Calu3 (cell line): ENCODE measurements at regions not wholly inside any gene's neighbourhood (a gene's known extent, or its start where the extent isn't known, plus 50 kb on each side); places are given as distances from the start of the nearest gene placed in this dataset.

Experiments used
- BruUV-seq: library from RNA; stranded (reverse); fragments of 400-500 nt; replicated peaks from 2 replicates; lab custom pipeline; 2021; lab: Mats Ljungman, UMichigan
- CTCF ChIA-PET: fragments of 300-600 bp; sonication (Branson Sonifier 250); formaldehyde crosslinking; loops from one replicate; lab custom pipeline; 2022; ENCODE audit warnings: antibody characterized with exemption; lab: Charles Lee
- DNase-seq: peaks from one replicate; pipeline ENCODE4 v3.0.0; 2022
- H3K27ac Mint-ChIP-seq: one replicate; pipeline ENCODE4 v1.8.0; 2022; ENCODE audit warnings: mixed read lengths; ENCODE audit not compliant: unreplicated experiment
- H3K27me3 Mint-ChIP-seq: one replicate; pipeline ENCODE4 v1.8.0; 2022; ENCODE audit warnings: mixed read lengths; ENCODE audit not compliant: unreplicated experiment
- H3K36me3 Mint-ChIP-seq: one replicate; pipeline ENCODE4 v1.8.0; 2022; ENCODE audit warnings: mild to moderate bottlenecking, moderate library complexity, mixed read lengths; ENCODE audit not compliant: insufficient read depth, unreplicated experiment
- H3K4me1 Mint-ChIP-seq: one replicate; pipeline ENCODE4 v1.8.0; 2022; ENCODE audit warnings: mild to moderate bottlenecking, low read depth, mixed read lengths; ENCODE audit not compliant: unreplicated experiment
- H3K4me3 Mint-ChIP-seq: one replicate; pipeline ENCODE4 v1.8.0; 2022; ENCODE audit warnings: mild to moderate bottlenecking, low read depth, moderate library complexity, mixed read lengths; ENCODE audit not compliant: unreplicated experiment
- H3K9me3 Mint-ChIP-seq: one replicate; pipeline ENCODE4 v1.8.0; 2022; ENCODE audit warnings: low read depth, mixed read lengths; ENCODE audit not compliant: unreplicated experiment
- CTCF ChIP-seq: fragments of 200-600 bp; IDR thresholded peaks from one replicate; pipeline ENCODE4 v1.8.0; 2022; ENCODE audit warnings: antibody characterized with exemption; ENCODE audit not compliant: unreplicated experiment
- intact Hi-C: fragments of 100-400 bp; cut with micrococcal nuclease; formaldehyde crosslinking; loops from one replicate; pipeline ENCODE4 v1.10.0; 2022; ENCODE audit not compliant: unreplicated experiment

DNA sequence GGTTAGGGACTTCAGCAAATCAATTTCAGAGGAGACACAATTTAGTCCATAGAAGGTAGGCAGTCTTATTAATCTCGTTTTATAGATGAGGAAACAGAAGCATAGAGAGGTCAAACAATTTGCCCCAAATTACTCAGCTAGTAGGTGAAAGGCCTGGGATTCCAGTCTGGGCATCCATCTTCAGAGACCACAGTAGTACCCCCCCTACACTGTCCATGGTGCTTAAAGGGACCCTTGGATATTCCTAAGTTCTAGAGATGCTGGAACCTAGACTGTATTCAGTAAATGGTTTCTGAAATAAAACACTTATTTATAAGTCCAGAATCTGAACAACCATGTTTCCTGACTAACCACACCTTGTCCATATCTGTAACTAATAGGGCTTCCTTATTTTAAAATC lies 174.8 kb downstream of the CEP135 start:
- H3K27me3 Mint-ChIP-seq, result no peaks in the 10 kb centered on the region
- no peak for DNase-seq
- H3K27ac Mint-ChIP-seq, result no peak overlapping the region
- BruUV-seq, result no TSS peak
- no peak overlapping the region for H3K4me3 Mint-ChIP-seq
- CTCF ChIA-PET, result no interaction called here
- no peaks in the 10 kb centered on the region for H3K36me3 Mint-ChIP-seq
- no peak for TF ChIP-seq CTCF
- intact Hi-C loops, result no loop called here
- no peaks in the 10 kb centered on the region for H3K9me3 Mint-ChIP-seq
- H3K4me1 Mint-ChIP-seq, result no peaks in the 10 kb centered on the region

DNA sequence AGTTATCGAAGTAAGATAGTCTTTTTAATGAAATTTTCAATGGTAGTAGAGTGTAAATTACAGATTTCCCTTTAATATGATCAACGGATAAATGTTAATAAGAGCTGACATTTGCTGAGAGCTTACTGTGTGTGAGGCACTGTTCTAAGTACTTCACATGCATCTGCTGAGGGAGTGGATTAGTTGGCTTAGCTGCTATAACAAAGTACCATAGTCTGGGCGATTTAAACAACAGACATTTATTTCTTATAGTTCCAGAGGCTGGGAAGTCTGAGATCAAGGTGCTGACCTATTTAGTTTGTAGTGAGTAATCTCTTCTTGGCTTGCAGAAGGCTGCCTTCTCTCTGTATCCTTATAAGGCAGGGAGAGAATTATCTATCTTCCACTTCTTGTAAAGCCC lies 174.3 kb downstream of the CEP135 start:
- Mint-ChIP-seq H3K4me3 (no peak overlapping the region), H3K27me3 (no peaks in the 10 kb centered on the region), H3K9me3 (no peaks in the 10 kb centered on the region), H3K27ac (no peak overlapping the region), H3K4me1 (no peaks in the 10 kb centered on the region), H3K36me3 (no peaks in the 10 kb centered on the region)
- no peak for DNase-seq
- CTCF ChIA-PET, result no interaction called here
- BruUV-seq, result no TSS peak
- TF ChIP-seq CTCF, result no peak
- intact Hi-C loops, result no loop called here

- BruUV-seq, result no TSS peak
- no peak overlapping the region for H3K4me3 Mint-ChIP-seq
- no peak overlapping the region for H3K27ac Mint-ChIP-seq
- CTCF ChIA-PET, result no interaction called here
- H3K9me3 Mint-ChIP-seq, result no peaks in the 10 kb centered on the region
- H3K36me3 Mint-ChIP-seq, result no peaks in the 10 kb centered on the region
- no peaks in the 10 kb centered on the region for H3K27me3 Mint-ChIP-seq
- no peak for DNase-seq
- intact Hi-C loops, result no loop called here
- no peaks in the 10 kb centered on the region for H3K4me1 Mint-ChIP-seq
- no peak for TF ChIP-seq CTCF
Observed at GRCh38 chr4:56118845-56119244, 170.1 kb downstream of the CEP135 start.

- BruUV-seq, result no TSS peak
- TF ChIP-seq CTCF, result no peak
- no peaks in the 10 kb centered on the region for H3K27me3 Mint-ChIP-seq
- no peak for DNase-seq
- H3K4me1 Mint-ChIP-seq, result no peaks in the 10 kb centered on the region
- H3K4me3 Mint-ChIP-seq, result no peak overlapping the region
- no peak overlapping the region for H3K27ac Mint-ChIP-seq
- no peaks in the 10 kb centered on the region for H3K36me3 Mint-ChIP-seq
- intact Hi-C loops, result no loop called here
- no peaks in the 10 kb centered on the region for H3K9me3 Mint-ChIP-seq
- CTCF ChIA-PET, result no interaction called here
Observed at GRCh38 chr4:56118055-56118454, 169.3 kb downstream of the CEP135 start.
